GM12801 (cell line): ENCODE measurements at regions not wholly inside any gene's neighbourhood (a gene's known extent, or its start where the extent isn't known, plus 50 kb on each side); places are given as distances from the start of the nearest gene placed in this dataset.

Experiments
- TF ChIP-seq, protein P1 (sequence below): IDR thresholded peaks from one replicate; pipeline ENCODE4 v1.5.1; 2011; ENCODE audit warnings: control low read depth; ENCODE audit not compliant: insufficient read length; ENCODE audit errors: extremely low read depth

DNA sequence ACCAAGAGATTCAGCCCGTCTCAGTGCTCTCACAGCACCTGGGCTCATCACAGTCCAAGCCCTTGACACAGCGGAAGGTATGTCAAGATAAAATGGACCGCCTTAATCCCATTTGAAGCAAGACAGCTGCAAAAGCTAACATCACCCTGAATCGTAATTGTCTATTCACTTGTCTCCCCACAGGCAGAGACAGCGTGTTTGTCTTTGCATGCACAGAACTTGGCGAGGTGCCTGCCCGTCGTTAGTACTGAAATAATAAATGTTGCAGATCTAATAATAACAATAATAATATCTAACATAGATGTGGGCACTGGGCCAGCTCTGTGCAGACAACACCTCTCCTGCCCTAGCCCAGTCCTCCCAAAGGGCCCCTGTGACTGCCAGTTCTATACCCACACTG, 271.7 kb downstream of the NPHP4 start:
- TF ChIP-seq, protein P1, sequence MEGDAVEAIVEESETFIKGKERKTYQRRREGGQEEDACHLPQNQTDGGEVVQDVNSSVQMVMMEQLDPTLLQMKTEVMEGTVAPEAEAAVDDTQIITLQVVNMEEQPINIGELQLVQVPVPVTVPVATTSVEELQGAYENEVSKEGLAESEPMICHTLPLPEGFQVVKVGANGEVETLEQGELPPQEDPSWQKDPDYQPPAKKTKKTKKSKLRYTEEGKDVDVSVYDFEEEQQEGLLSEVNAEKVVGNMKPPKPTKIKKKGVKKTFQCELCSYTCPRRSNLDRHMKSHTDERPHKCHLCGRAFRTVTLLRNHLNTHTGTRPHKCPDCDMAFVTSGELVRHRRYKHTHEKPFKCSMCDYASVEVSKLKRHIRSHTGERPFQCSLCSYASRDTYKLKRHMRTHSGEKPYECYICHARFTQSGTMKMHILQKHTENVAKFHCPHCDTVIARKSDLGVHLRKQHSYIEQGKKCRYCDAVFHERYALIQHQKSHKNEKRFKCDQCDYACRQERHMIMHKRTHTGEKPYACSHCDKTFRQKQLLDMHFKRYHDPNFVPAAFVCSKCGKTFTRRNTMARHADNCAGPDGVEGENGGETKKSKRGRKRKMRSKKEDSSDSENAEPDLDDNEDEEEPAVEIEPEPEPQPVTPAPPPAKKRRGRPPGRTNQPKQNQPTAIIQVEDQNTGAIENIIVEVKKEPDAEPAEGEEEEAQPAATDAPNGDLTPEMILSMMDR = no peak

DNA sequence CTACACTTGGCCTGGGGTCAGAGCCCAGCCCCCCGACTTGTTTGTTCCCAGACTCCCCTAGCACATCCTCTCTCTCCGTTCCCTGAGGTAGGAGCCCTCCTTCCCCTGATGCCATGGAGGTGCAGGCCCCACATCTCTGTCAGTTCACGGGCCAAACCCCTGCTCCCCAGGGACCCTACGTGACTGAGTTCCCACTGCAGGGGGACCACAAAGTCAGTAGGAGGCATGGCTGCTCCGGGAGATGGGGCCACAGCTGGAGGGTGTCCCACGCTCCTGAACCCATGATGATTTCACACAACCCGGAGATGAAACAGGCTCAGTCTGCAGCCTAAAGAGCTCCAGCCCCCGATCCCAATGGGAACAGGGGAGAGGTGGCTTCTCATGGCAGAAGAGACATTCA, 272.2 kb downstream of the NPHP4 start:
- TF ChIP-seq, protein P1 = no peak

DNA sequence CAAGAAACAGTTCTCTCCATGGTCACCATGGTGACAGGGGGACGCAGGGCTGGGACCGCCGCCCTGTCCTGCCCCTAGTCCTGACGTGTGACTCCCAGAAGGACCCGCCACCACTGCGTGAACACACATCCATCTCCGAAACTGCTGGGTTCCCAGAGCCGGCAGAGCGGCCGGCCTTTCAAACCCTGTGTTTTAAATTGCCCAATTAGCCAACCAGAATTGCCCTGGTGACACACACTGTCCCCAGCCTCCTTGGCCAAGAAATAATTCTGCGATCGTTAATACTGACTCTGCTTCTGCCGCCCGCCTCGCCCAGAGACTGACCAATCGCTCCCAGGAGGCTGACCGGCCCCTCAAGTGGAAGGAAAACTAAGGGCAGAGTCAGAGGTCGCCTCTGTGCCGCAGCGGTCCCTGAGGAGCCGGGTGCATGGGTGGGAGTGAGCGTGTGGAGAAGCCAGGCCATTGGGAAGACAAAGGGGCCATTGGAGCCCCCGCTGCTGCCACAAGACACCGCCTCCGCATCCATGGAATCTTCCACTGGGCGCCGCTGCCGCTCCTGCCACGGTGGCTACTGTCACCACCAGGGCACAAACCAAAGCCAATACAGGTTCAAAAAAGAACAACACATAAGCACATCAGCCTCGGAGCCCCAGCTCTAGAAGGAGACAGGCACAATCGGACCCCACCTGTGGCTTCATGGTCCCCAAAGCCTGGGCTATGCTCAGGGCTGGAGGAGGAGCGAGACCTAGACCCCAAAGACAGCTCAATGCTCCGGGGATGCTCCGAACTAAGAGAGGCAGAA, 273.2 kb downstream of the NPHP4 start:
- TF ChIP-seq, protein P1 = no peak

DNA sequence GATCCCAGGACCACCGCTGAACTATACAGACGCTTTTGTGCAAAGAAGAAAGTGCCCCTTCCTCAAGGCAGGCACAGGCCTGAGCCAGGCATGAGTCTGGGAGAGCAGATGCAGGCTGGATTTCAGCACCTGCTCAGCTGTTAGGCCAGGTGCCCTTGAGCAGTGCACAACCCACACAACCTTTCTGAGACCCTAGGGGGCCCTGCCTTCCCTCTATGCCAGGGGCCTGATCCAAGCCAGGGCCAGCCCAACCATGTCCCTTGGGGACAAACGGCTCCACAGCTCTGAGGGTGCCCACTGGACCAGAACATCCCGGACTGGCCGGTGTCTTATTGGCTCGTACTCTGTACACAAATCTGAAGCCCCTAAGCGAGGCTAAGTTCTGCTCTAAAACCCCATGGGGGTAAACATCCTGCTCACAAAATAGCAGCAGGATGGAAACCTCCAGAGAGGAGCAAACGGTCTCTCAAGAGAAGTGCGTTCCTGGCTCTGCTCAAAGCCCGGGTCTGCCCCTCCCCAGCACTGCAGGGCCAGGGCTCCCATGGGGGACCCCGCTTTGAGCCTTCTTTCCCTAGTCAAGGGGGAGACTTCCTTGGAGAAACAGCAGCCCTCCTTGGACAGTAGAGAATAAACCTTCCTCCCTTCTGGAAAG, 275.1 kb downstream of the NPHP4 start:
- TF ChIP-seq, protein P1 = no peak

DNA sequence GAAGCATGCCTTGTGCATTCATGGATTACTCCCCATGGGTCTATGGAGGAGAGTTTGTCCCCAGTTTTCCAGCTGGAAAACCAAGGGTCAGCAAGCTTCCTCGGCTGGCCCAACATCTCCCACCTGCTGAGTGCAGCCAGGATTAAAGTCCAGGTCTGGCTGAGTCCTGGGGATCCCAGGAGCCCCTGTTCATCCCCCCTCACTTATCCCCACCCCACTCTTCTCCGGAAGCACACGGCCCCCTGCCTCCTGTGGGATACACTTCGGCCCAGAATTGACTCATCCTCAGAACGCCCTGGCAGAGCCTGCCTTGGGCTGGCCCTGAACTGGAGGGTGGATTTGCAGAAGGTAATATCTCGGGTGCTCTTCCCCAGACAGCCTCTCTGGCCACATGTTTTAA, 276.1 kb downstream of the NPHP4 start:
- TF ChIP-seq, protein P1 = no peak

DNA sequence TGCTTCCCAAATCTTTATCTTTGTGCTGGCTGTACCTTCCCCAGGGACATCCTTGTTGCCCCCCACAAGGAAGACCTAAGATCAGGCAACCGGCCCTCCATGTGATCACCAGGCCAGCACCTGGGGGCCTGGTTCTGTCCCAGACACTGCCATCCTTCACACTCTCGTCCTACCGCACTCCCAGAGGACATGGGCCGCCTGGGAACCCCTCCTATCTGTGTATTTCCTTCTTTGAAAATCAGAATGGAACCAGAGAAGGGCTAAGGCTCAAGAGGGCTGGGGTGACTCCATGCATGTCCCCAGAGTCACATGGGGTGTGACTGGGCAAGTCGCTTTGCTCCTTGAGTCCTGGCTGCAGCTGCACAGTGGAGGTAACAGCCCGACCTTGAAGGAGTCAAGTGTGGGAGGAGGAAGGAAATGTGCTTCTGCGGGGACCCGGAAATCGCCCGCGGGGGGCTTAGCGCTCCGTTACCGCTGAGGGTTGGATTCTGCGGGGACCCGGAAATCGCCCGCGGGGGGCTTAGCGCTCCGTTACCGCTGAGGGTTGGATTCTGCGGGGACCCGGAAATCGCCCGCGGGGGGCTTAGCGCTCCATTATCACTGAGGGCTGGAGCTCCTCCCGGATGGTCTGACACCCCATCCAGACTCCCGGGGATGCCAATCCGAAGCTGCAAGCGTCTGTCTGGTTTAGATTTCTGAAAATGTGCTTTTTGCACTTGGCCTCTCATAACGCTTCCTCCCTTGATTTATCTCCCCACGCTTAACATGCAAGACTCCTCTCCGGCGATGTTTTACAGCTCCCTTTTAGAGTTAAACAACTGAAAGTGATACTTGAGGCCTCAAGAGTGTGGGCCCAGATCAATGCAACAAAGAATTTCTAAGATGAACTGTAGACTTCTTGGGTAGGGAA, 278.9 kb downstream of the NPHP4 start:
- TF ChIP-seq, protein P1 = no peak
